Calu3 (cell line): ENCODE measurements at regions not wholly inside any gene's neighbourhood (a gene's known extent, or its start where the extent isn't known, plus 50 kb on each side); places are given as distances from the start of the nearest gene placed in this dataset.

Experiments
- BruUV-seq: library from RNA; stranded (reverse); fragments of 400-500 nt; replicated peaks from 2 replicates; lab custom pipeline; 2021; lab: Mats Ljungman, UMichigan
- CTCF ChIA-PET: fragments of 300-600 bp; sonication (Branson Sonifier 250); formaldehyde crosslinking; loops from one replicate; lab custom pipeline; 2022; ENCODE audit warnings: antibody characterized with exemption; lab: Charles Lee
- DNase-seq: peaks from one replicate; pipeline ENCODE4 v3.0.0; 2022
- H3K27ac Mint-ChIP-seq: one replicate; pipeline ENCODE4 v1.8.0; 2022; ENCODE audit warnings: mixed read lengths; ENCODE audit not compliant: unreplicated experiment
- H3K27me3 Mint-ChIP-seq: one replicate; pipeline ENCODE4 v1.8.0; 2022; ENCODE audit warnings: mixed read lengths; ENCODE audit not compliant: unreplicated experiment
- H3K36me3 Mint-ChIP-seq: one replicate; pipeline ENCODE4 v1.8.0; 2022; ENCODE audit warnings: mild to moderate bottlenecking, moderate library complexity, mixed read lengths; ENCODE audit not compliant: insufficient read depth, unreplicated experiment
- H3K4me1 Mint-ChIP-seq: one replicate; pipeline ENCODE4 v1.8.0; 2022; ENCODE audit warnings: mild to moderate bottlenecking, low read depth, mixed read lengths; ENCODE audit not compliant: unreplicated experiment
- H3K4me3 Mint-ChIP-seq: one replicate; pipeline ENCODE4 v1.8.0; 2022; ENCODE audit warnings: mild to moderate bottlenecking, low read depth, moderate library complexity, mixed read lengths; ENCODE audit not compliant: unreplicated experiment
- H3K9me3 Mint-ChIP-seq: one replicate; pipeline ENCODE4 v1.8.0; 2022; ENCODE audit warnings: low read depth, mixed read lengths; ENCODE audit not compliant: unreplicated experiment
- intact Hi-C: fragments of 100-400 bp; cut with micrococcal nuclease; formaldehyde crosslinking; loops from one replicate; pipeline ENCODE4 v1.10.0; 2022; ENCODE audit not compliant: unreplicated experiment
- TF ChIP-seq, protein P1 (sequence below): fragments of 200-600 bp; IDR thresholded peaks from one replicate; pipeline ENCODE4 v1.8.0; 2022; ENCODE audit warnings: antibody characterized with exemption; ENCODE audit not compliant: unreplicated experiment

DNA sequence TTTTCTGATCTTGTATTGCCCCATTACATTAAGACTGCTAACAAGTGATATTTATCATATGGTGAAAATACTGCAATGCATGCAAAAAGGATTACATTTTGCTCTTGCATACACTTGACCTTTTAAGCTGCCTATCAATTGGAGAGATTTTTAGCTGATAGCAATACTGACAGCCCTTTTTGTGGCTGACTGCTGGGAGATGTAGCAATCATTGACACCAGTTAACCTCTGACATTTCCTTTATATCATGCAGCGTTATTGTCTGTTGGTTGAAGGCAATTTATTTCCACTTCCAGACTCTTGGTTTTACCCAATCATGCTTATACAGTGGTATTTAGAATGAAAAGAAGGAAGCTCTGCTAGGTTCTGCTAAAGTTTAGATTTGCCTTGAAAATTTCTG, 364.0 kb downstream of the LMO7 start:
- BruUV-seq, result no TSS peak
- Mint-ChIP-seq H3K27ac (no peak overlapping the region), H3K36me3 (no peaks in the 10 kb centered on the region), H3K4me1 (no peaks in the 10 kb centered on the region), H3K9me3 (no peaks in the 10 kb centered on the region), H3K4me3 (no peak overlapping the region), H3K27me3 (no peaks in the 10 kb centered on the region)
- no peak for DNase-seq
- TF ChIP-seq, protein P1, sequence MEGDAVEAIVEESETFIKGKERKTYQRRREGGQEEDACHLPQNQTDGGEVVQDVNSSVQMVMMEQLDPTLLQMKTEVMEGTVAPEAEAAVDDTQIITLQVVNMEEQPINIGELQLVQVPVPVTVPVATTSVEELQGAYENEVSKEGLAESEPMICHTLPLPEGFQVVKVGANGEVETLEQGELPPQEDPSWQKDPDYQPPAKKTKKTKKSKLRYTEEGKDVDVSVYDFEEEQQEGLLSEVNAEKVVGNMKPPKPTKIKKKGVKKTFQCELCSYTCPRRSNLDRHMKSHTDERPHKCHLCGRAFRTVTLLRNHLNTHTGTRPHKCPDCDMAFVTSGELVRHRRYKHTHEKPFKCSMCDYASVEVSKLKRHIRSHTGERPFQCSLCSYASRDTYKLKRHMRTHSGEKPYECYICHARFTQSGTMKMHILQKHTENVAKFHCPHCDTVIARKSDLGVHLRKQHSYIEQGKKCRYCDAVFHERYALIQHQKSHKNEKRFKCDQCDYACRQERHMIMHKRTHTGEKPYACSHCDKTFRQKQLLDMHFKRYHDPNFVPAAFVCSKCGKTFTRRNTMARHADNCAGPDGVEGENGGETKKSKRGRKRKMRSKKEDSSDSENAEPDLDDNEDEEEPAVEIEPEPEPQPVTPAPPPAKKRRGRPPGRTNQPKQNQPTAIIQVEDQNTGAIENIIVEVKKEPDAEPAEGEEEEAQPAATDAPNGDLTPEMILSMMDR, result no peak
- CTCF ChIA-PET, result no interaction called here
- intact Hi-C loops, result no loop called here

DNA sequence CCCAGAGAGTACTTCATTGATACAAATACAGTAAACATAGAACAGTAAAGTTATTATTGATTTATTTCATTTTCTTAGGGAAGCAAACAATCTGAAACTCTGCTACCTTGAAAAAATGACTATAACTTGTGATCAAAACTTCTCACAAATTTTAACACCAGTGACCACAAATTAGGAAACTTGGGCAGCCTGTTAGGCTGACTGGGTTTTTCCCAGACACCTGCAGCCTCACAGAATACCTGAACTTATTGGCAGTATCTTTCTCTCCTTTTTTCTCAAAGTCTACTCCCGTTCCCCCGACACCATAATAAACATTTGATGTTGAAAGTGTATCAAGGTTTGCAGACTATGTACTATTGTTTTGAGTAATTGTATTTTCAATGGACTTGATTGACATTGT, 360.5 kb downstream of the LMO7 start:
- DNase-seq, result no peak
- intact Hi-C loops, result no loop called here
- TF ChIP-seq, protein P1, result no peak
- no peak overlapping the region for H3K4me3 Mint-ChIP-seq
- BruUV-seq, result no TSS peak
- H3K4me1 Mint-ChIP-seq, result no peaks in the 10 kb centered on the region
- H3K27me3 Mint-ChIP-seq, result no peaks in the 10 kb centered on the region
- no peak overlapping the region for H3K27ac Mint-ChIP-seq
- no peaks in the 10 kb centered on the region for H3K9me3 Mint-ChIP-seq
- CTCF ChIA-PET, result no interaction called here
- no peaks in the 10 kb centered on the region for H3K36me3 Mint-ChIP-seq

DNA sequence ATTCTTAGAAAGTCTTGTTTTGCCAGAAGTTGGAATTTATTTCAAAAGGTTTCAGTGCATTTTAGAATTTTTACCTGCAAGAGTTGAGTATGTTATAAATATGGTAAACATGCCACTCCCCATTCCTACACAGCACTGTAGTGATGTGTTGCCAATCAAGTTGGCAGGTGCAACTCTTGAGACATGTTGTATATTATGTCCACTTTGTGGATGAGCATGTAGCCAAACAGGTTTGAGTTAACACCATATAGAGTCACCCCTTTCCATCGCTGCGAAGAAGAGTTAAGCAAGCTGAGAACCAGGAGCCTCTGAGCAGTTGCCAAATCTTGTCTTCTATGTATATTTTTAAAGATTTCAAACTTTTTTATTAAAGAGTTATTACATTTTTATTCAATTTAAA, 359.8 kb downstream of the LMO7 start:
- intact Hi-C loops, result no loop called here
- no peak for DNase-seq
- H3K4me3 Mint-ChIP-seq, result no peak overlapping the region
- H3K27ac Mint-ChIP-seq, result no peak overlapping the region
- CTCF ChIA-PET, result no interaction called here
- H3K9me3 Mint-ChIP-seq, result no peaks in the 10 kb centered on the region
- no peaks in the 10 kb centered on the region for H3K36me3 Mint-ChIP-seq
- TF ChIP-seq, protein P1, result no peak
- no peaks in the 10 kb centered on the region for H3K4me1 Mint-ChIP-seq
- no TSS peak for BruUV-seq
- no peaks in the 10 kb centered on the region for H3K27me3 Mint-ChIP-seq

DNA sequence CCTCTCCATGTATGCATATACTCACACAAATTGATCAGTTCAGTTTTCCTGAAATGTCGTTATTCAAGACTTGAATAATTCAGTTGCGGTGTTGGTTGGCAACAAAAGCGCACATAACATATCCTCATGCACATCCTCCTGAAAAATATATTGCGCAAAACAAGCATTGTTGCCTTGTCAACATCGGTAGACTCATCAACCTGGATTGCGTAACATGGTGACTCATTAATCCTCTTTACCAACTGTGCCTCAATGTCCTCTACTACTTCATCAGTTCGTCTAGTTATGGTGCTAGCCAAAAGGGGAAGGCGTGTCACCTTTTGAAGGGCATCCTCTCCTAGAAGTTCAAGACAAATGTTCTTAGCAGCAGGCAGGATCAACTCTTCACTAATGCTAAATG, 357.7 kb downstream of the LMO7 start:
- Mint-ChIP-seq H3K9me3 (no peaks in the 10 kb centered on the region), H3K36me3 (no peaks in the 10 kb centered on the region), H3K4me3 (no peak overlapping the region), H3K27me3 (no peaks in the 10 kb centered on the region), H3K4me1 (no peaks in the 10 kb centered on the region), H3K27ac (no peak overlapping the region)
- CTCF ChIA-PET, result no interaction called here
- DNase-seq, result no peak
- no TSS peak for BruUV-seq
- intact Hi-C loops, result no loop called here
- TF ChIP-seq, protein P1, result no peak
